Ovary (tissue), 3 donors: ENCODE measurements at regions not wholly inside any gene's neighbourhood (a gene's known extent, or its start where the extent isn't known, plus 50 kb on each side); places are given as distances from the start of the nearest gene placed in this dataset.

Experiments used
- CTCF ChIP-seq, 3 donors: fragments of 450-650 bp in 2 of 3; fragments of 200-600 bp in 1 of 3; IDR thresholded peaks; one replicate each; pipeline versions ENCODE4 v1.5.1 to v1.8.0; 2016 to 2022; ENCODE audit warnings: antibody characterized with exemption in 3 of 3, mild to moderate bottlenecking in 1 of 3
- POLR2A ChIP-seq: fragments of 450-650 bp; IDR thresholded peaks from one replicate; pipeline ENCODE4 v1.6.1; 2017; ENCODE audit warnings: antibody characterized with exemption, mild to moderate bottlenecking, moderate library complexity
- donor health status: DM: no; HTN: no; CAD: no.

GRCh38 chr4:13893987-13894386, 266.5 kb upstream of the BOD1L1 start:
- TF ChIP-seq CTCF (IDR thresholded peaks at IDR 0.05) = no peak
- TF ChIP-seq POLR2A = no peak
